ENCODE measurements at regions not wholly inside any gene's neighbourhood (a gene's known extent, or its start where the extent isn't known, plus 50 kb on each side); places are given as distances from the start of the nearest gene placed in this dataset.

GRCh38 chr14:85897808-85898207, 367.9 kb downstream of the FLRT2 start:
- DNase-seq (ENCODE audit: low read depth), result no peak
- no peak for TF ChIP-seq CTCF (IDR thresholded peaks at IDR 0.05; ENCODE audit: low read depth, low read length, missing control alignments)
- no peak overlapping the region for H3K4me3 ChIP-seq (ENCODE audit: low read depth, low read length)

GRCh38 chr14:85895603-85896002, 365.7 kb downstream of the FLRT2 start:
- no peak for TF ChIP-seq CTCF (IDR thresholded peaks at IDR 0.05; ENCODE audit: low read depth, low read length, missing control alignments)
- H3K4me3 ChIP-seq (ENCODE audit: low read depth, low read length), result no peak overlapping the region
- DNase-seq (ENCODE audit: low read depth), result no peak

DNA sequence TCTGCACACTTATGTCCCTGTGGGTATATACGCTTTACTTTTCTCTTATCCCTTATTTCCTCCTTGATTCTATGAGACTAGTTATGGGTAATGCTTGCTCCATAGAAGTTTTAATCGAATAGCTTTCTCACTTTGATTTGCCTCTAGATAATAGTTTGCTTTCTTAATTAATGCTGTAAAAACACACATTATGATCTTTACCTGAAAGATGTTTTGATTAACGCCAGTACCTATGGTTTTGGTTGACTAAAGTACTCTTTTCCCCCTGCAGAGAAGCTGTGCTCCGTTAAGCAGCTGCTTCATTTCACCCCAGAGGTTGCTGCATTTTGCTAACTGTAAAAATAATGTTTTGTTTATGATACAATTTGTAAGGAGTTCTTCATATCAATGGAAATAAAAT, 362.3 kb downstream of the FLRT2 start:
- TF ChIP-seq CTCF (IDR thresholded peaks at IDR 0.05; ENCODE audit: low read depth, low read length, missing control alignments), result no peak
- no peak for DNase-seq (ENCODE audit: low read depth)
- no peak overlapping the region for H3K4me3 ChIP-seq (ENCODE audit: low read depth, low read length)

- no peak for DNase-seq (ENCODE audit: low read depth)
- TF ChIP-seq CTCF (IDR thresholded peaks at IDR 0.05; ENCODE audit: low read depth, low read length, missing control alignments), result no peak
- no peak overlapping the region for H3K4me3 ChIP-seq (ENCODE audit: low read depth, low read length)
Observed at GRCh38 chr14:85883966-85884365, 354.0 kb downstream of the FLRT2 start.

DNA sequence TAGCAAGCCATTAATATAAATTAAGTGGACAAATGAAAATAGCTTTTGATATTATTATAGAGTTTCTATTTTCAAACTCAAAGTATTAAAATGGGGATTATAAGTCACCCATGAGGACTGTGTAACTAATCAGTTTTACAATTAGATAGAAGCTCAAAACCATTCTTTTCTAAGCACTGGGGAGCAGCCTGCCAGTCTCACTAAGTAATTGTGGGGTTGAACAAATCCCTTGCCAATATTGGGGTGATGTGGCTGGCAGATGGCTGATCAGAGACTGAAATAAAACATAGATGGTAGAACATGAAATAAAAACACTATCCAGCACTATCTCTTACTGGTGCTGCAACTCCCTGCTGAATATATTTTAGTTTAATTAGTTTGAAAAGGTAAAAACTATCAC, 353.2 kb downstream of the FLRT2 start:
- DNase-seq (ENCODE audit: low read depth), result no peak
- no peak for TF ChIP-seq CTCF (IDR thresholded peaks at IDR 0.05; ENCODE audit: low read depth, low read length, missing control alignments)
- no peak overlapping the region for H3K4me3 ChIP-seq (ENCODE audit: low read depth, low read length)

GRCh38 chr14:85881935-85882334, 352.0 kb downstream of the FLRT2 start:
- TF ChIP-seq CTCF (IDR thresholded peaks at IDR 0.05; ENCODE audit: low read depth, low read length, missing control alignments), result no peak
- no peak overlapping the region for H3K4me3 ChIP-seq (ENCODE audit: low read depth, low read length)
- no peak for DNase-seq (ENCODE audit: low read depth)

- no peak for DNase-seq (ENCODE audit: low read depth)
- TF ChIP-seq CTCF (IDR thresholded peaks at IDR 0.05; ENCODE audit: low read depth, low read length, missing control alignments), result no peak
- no peak overlapping the region for H3K4me3 ChIP-seq (ENCODE audit: low read depth, low read length)
Observed at GRCh38 chr14:85878874-85879273, 348.9 kb downstream of the FLRT2 start.
